Stimulated activated CD8-positive, alpha-beta memory T cell treated with anti-CD3 and anti-CD28 coated beads, Interleukin-4, amount 100 ng/mL, for 1 hour (primary cell): ENCODE measurements at regions not wholly inside any gene's neighbourhood (a gene's known extent, or its start where the extent isn't known, plus 50 kb on each side); places are given as distances from the start of the nearest gene placed in this dataset.
"Not testable (repeated sequence)": the region's sequence is repeated elsewhere in the genome, so short reads cannot be mapped to it uniquely, and the experiment has no call there.

Experiments
- DNase-seq, 2 donors: peaks; one replicate each; pipeline ENCODE4 v3.0.0-alpha.2; 2020; ENCODE audit warnings: low read depth in 2 of 2, low spot score in 1 of 2

- DNase-seq: not testable (repeated sequence)
These were observed 1643.7 kb downstream of the SPATA31A7 start for GRCh38 chr9:62833323-62834200.

- not testable (repeated sequence) for DNase-seq
These were observed 1647.5 kb downstream of the SPATA31A7 start for GRCh38 chr9:62837254-62837911.

GRCh38 chr9:62838024-62838718 lies 1648.3 kb downstream of the SPATA31A7 start:
- DNase-seq: peak; percentile 89 to 91

GRCh38 chr9:62839168-62839567 lies 1649.3 kb downstream of the SPATA31A7 start:
- DNase-seq: not testable (repeated sequence)

- not testable (repeated sequence) for DNase-seq
These were observed 1653.3 kb downstream of the SPATA31A7 start for GRCh38 chr9:62843145-62843544.

- not testable (repeated sequence) for DNase-seq
These were observed 1654.0 kb downstream of the SPATA31A7 start for GRCh38 chr9:62843706-62844290.

GRCh38 chr9:62844681-62845185 lies 1654.9 kb downstream of the SPATA31A7 start:
- not testable (repeated sequence) for DNase-seq

- DNase-seq: not testable (repeated sequence)
These were observed 1658.4 kb downstream of the SPATA31A7 start for GRCh38 chr9:62848258-62848657.

GRCh38 chr9:62849991-62850390 lies 1660.2 kb downstream of the SPATA31A7 start:
- DNase-seq: not testable (repeated sequence)

- not testable (repeated sequence) for DNase-seq
These were observed 1667.4 kb downstream of the SPATA31A7 start for GRCh38 chr9:62857280-62857679.

GRCh38 chr9:62858240-62858639 lies 1668.4 kb downstream of the SPATA31A7 start:
- not testable (repeated sequence) for DNase-seq

- not testable (repeated sequence) for DNase-seq
These were observed 1671.4 kb downstream of the SPATA31A7 start for GRCh38 chr9:62860939-62861860.

- DNase-seq: not testable (repeated sequence)
These were observed 1672.3 kb downstream of the SPATA31A7 start for GRCh38 chr9:62862180-62862579.

- not testable (repeated sequence) for DNase-seq
These were observed 1673.5 kb downstream of the SPATA31A7 start for GRCh38 chr9:62863319-62863718.

- not testable (repeated sequence) for DNase-seq
These were observed 1674.0 kb downstream of the SPATA31A7 start for GRCh38 chr9:62863867-62864266.

- not testable (repeated sequence) for DNase-seq
These were observed 1674.9 kb downstream of the SPATA31A7 start for GRCh38 chr9:62864481-62865469.

GRCh38 chr9:62869061-62869460 lies 1679.2 kb downstream of the SPATA31A7 start:
- DNase-seq: not testable (repeated sequence)

GRCh38 chr9:62871765-62872164 lies 1681.9 kb downstream of the SPATA31A7 start:
- DNase-seq: not testable (repeated sequence)
